ENCODE measurements at regions not wholly inside any gene's neighbourhood (a gene's known extent, or its start where the extent isn't known, plus 50 kb on each side); places are given as distances from the start of the nearest gene placed in this dataset.

- TF ChIP-seq ZFP3 (CRISPR knock-in tag; IDR thresholded peaks at IDR 0.05) = no peak
- TF ChIP-seq ESRRG (CRISPR knock-in tag; IDR thresholded peaks at IDR 0.05) = no peak
- no peak for TF ChIP-seq OSR1 (CRISPR knock-in tag; IDR thresholded peaks at IDR 0.05)
- TF ChIP-seq PATZ1 (CRISPR knock-in tag; IDR thresholded peaks at IDR 0.05; ENCODE audit: borderline replicate concordance) = no peak
- no peak for TF ChIP-seq PPARA (CRISPR knock-in tag; IDR thresholded peaks at IDR 0.05; ENCODE audit: borderline replicate concordance)
- TF ChIP-seq ZNF565 (CRISPR knock-in tag; conservative IDR thresholded peaks at IDR 0.05; ENCODE audit: low read depth) = no peak
- TF ChIP-seq TOX (CRISPR knock-in tag; IDR thresholded peaks at IDR 0.05; ENCODE audit: borderline replicate concordance) = no peak
Measured at GRCh38 chr6:168226902-168227318, 92.7 kb downstream of the DACT2 start.

Data from SK-N-SH treated with all-trans-retinoic acid at 6 μM for 48 hours (cell line).